ENCODE measurements at regions not wholly inside any gene's neighbourhood (a gene's known extent, or its start where the extent isn't known, plus 50 kb on each side); places are given as distances from the start of the nearest gene placed in this dataset.
"Not testable (repeated sequence)": the region's sequence is repeated elsewhere in the genome, so short reads cannot be mapped to it uniquely, and the experiment has no call there.

- TF ChIP-seq TARDBP (IDR thresholded peaks at IDR 0.05) (no peak), FOXM1 (IDR thresholded peaks at IDR 0.05; ENCODE audit: borderline replicate concordance) (no peak), FOXA1 (IDR thresholded peaks at IDR 0.05) (no peak), BHLHE40 (IDR thresholded peaks at IDR 0.05; ENCODE audit: borderline replicate concordance) (no peak), ELF4 (IDR thresholded peaks at IDR 0.05) (no peak), LEF1 (IDR thresholded peaks at IDR 0.05; ENCODE audit: borderline replicate concordance) (no peak), FOXK2 (IDR thresholded peaks at IDR 0.05) (no peak), NFRKB (IDR thresholded peaks at IDR 0.05) (no peak), CTBP1 (IDR thresholded peaks at IDR 0.05; ENCODE audit: borderline replicate concordance) (no peak)
- POLR2A ChIA-PET, result no interaction called here
- CTCF ChIA-PET, result no interaction called here
- DNase-seq (ENCODE audit: extremely low spot score), result no peak
These were observed 179.3 kb upstream of the B3GAT1 start for GRCh38 chr11:134591338-134591737.

GRCh38 chr11:134589129-134589528, 177.1 kb upstream of the B3GAT1 start:
- ChIA-PET CTCF (no interaction called here), POLR2A (no interaction called here)
- no peak for DNase-seq (ENCODE audit: extremely low spot score)
- TF ChIP-seq LEF1 (IDR thresholded peaks at IDR 0.05; ENCODE audit: borderline replicate concordance), result no peak

- CTCF ChIA-PET, result interaction anchor here (0.6 kb wide), 1 partner anchor 55 kb away, joined by 4 read pairs; no protein-coding TSS in a partner anchor
- DNase-seq (ENCODE audit: extremely low spot score); POLR2A ChIA-PET: not testable (repeated sequence)
These were observed 176.5 kb upstream of the B3GAT1 start for GRCh38 chr11:134588460-134589110.

- ChIA-PET CTCF (no interaction called here), POLR2A (no interaction called here)
- no peak for TF ChIP-seq SP1 (IDR thresholded peaks at IDR 0.05)
- no peak for TF ChIP-seq PKNOX1 (IDR thresholded peaks at IDR 0.05)
- TF ChIP-seq SUZ12 (IDR thresholded peaks at IDR 0.05), result no peak
- no peak for TF ChIP-seq FOXA1 (IDR thresholded peaks at IDR 0.05)
- no peak for TF ChIP-seq BHLHE40 (IDR thresholded peaks at IDR 0.05; ENCODE audit: borderline replicate concordance)
- TF ChIP-seq HDGF (IDR thresholded peaks at IDR 0.05; ENCODE audit: borderline replicate concordance), result no peak
- no peak for TF ChIP-seq LEF1 (IDR thresholded peaks at IDR 0.05; ENCODE audit: borderline replicate concordance)
- TF ChIP-seq CTBP1 (IDR thresholded peaks at IDR 0.05; ENCODE audit: borderline replicate concordance), result no peak
- TF ChIP-seq TARDBP (IDR thresholded peaks at IDR 0.05), result no peak
- TF ChIP-seq ELF4 (IDR thresholded peaks at IDR 0.05), result no peak
- TF ChIP-seq ARNT (IDR thresholded peaks at IDR 0.05), result no peak
- no peak for DNase-seq (ENCODE audit: extremely low spot score)
These were observed 175.3 kb upstream of the B3GAT1 start for GRCh38 chr11:134587345-134587744.

GRCh38 chr11:134586726-134587125, 174.7 kb upstream of the B3GAT1 start:
- TF ChIP-seq CTBP1 (IDR thresholded peaks at IDR 0.05; ENCODE audit: borderline replicate concordance) (no peak), FOXM1 (IDR thresholded peaks at IDR 0.05; ENCODE audit: borderline replicate concordance) (no peak), FOXA1 (IDR thresholded peaks at IDR 0.05) (no peak), LEF1 (IDR thresholded peaks at IDR 0.05; ENCODE audit: borderline replicate concordance) (no peak), FOXK2 (IDR thresholded peaks at IDR 0.05) (no peak), TARDBP (IDR thresholded peaks at IDR 0.05) (no peak), SUZ12 (IDR thresholded peaks at IDR 0.05) (no peak), ARNT (IDR thresholded peaks at IDR 0.05) (no peak), NFRKB (IDR thresholded peaks at IDR 0.05) (no peak), BHLHE40 (IDR thresholded peaks at IDR 0.05; ENCODE audit: borderline replicate concordance) (no peak), SP1 (IDR thresholded peaks at IDR 0.05) (no peak), PKNOX1 (IDR thresholded peaks at IDR 0.05) (no peak), HDGF (IDR thresholded peaks at IDR 0.05; ENCODE audit: borderline replicate concordance) (no peak), L3MBTL2 (conservative IDR thresholded peaks at IDR 0.05) (no peak), ELF4 (IDR thresholded peaks at IDR 0.05) (no peak), ZNF384 (IDR thresholded peaks at IDR 0.05) (no peak)
- no peak for DNase-seq (ENCODE audit: extremely low spot score)
- POLR2A ChIA-PET, result no interaction called here
- CTCF ChIA-PET, result interaction anchor here (0.7 kb wide), 1 partner anchor 13 kb away, joined by 4 read pairs; no protein-coding TSS in a partner anchor

- POLR2A ChIA-PET, result no interaction called here
- no peak for TF ChIP-seq ZNF384 (IDR thresholded peaks at IDR 0.05)
- no peak for TF ChIP-seq BHLHE40 (IDR thresholded peaks at IDR 0.05; ENCODE audit: borderline replicate concordance)
- TF ChIP-seq NFRKB (IDR thresholded peaks at IDR 0.05), result no peak
- TF ChIP-seq SUZ12 (IDR thresholded peaks at IDR 0.05), result no peak
- TF ChIP-seq FOXA1 (IDR thresholded peaks at IDR 0.05), result no peak
- no peak for DNase-seq (ENCODE audit: extremely low spot score)
- CTCF ChIA-PET, result no interaction called here
These were observed 173.9 kb upstream of the B3GAT1 start for GRCh38 chr11:134585666-134586610.
